DMS79 treated with DMSO at 0.1 percent for 48 hours (cell line): ENCODE measurements at regions not wholly inside any gene's neighbourhood (a gene's known extent, or its start where the extent isn't known, plus 50 kb on each side); places are given as distances from the start of the nearest gene placed in this dataset.
"Not testable (repeated sequence)": the region's sequence is repeated elsewhere in the genome, so short reads cannot be mapped to it uniquely, and the experiment has no call there.

Source experiments
- DNase-seq: peaks from one replicate; lab custom pipeline; 2025; lab: John Stamatoyannopoulos, UW

GRCh38 chr1:61580417-61580816, 144.5 kb downstream of the TM2D1 start:
- no peak for DNase-seq

DNA sequence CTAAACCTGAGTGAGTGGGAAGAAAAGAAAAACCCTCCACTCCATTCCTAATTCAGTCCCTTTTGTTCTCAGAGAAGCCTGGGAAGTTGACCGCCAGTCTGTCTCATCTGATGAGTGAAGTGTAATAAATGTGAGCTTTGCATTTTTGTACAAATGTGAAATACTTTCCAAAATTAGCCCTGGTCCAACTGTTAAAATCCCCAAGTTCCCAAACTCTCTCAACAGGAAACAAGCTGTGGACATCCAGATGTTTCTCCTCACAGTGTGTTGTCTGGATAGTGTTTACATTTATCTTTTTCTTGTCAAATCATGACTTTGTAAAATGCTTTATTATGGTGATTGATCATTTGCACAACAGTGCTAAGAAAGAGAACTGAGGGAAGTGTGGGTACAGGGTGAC, 145.1 kb downstream of the TM2D1 start:
- DNase-seq, result no peak

DNA sequence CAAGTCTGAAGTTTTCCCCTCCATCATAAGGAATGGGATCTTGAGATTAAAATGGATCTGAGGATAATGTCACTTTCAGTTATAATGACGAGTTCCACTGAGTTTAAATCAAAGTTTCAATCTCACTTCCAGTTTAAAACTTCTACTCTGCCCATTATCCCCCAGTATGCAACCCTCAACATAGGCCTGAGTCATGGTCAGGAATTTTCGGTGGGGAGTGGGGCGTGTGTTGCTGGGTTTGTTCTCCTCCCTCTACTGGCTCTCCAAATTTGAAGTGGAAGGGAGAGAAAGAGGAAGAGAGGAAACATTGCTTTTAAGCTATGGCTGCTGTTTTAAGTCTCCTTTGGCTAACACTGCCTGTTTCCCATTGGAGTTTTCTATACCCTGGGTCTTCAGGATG, 152.9 kb downstream of the TM2D1 start:
- no peak for DNase-seq

DNA sequence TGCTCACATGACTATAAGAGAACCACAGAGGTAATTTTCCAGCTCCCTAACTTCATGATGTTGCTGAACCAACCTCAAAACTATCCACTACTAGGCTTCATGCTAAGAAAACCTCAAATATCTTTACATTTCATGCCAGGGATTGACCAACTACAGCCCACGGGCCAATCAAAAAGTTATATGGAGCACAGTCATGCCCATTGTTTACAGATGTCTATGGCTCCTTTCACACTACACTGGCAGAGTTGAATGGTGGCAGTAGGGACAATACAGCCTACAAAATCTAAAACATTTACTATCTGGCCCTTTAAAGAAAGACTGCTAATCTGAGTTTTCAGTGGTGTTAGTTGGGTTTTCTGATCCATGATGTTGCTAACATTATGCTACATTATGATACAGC, 154.8 kb downstream of the TM2D1 start:
- DNase-seq, result no peak

GRCh38 chr1:61569303-61569621, 155.7 kb downstream of the TM2D1 start:
- DNase-seq, result peak; percentile 11

DNA sequence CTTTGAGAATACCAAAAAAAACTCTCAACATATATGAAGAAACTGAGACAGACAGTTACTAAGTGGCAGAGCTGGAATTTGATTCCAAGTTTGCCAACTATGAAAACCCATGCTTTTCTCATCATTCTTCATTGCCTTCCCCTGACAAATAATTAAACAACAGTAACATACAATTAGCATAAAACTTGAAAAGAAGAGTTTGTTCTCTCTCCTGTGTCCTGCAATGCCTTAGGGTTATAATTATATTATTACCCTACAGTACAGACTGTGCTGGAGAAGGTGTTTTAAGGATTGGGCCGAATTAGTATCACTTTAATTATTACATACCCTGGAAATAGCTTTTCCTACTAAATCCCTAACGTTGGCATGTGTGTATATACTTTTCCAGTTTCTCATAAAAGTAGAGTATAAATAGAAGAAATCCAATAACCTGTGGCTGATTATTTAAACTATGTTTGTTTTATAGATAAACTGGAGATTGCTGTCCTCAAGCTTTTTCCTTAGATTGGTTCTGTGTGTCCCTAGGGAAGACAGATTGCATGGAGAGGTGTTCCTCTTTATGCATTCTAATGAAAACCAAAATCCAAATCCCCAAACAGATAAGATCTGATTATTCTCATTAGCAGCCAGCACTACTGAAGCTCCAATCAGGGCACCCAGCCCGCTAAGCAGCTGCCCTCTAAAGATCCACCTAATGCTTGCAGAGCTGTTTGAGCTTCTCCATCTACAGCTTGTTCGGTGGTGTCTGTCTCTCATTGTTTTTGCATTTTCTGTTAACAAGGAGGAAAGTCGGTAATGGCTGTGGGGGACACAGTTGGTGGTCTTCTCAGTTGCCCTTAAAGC, 156.3 kb downstream of the TM2D1 start:
- DNase-seq, result no peak

DNA sequence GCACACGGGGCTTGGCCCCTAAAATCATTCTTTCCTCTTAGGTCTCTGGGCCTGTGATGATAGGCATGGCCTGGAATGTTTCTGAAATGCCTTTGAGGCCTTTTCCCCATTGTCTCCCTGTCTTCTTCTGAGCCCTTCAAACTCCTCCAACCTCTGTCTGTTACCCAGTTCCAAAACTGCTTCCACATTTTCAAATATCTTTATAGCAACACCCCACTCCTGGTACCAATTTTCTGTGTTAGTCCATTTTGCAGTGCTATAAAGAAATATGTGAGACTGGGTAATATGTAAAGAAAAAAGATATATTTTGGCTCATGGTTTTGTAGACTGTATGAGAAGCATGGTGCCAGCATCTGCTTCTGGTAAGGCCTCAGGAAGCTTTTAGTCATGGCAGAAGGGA, 158.8 kb downstream of the TM2D1 start:
- no peak for DNase-seq

DNA sequence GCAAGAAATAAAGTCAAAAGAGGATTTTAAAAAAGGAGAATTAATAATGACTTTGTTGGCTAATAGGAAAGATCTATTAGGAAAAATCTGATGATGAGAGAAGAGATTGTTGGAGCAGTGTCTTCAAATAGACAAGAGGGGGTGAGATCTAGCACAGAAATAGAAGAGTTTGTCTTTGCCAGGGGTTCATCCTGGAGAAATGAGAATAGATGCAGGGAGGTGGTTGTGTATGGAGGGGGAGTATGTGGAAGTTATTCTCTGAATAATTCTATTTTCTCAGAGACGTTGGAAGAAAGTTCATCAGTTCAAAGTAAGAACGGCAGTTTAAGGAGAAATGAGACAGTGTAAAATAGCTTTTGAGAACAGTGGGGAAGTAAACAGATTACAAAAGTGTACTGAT, 161.3 kb downstream of the TM2D1 start:
- no peak for DNase-seq

DNA sequence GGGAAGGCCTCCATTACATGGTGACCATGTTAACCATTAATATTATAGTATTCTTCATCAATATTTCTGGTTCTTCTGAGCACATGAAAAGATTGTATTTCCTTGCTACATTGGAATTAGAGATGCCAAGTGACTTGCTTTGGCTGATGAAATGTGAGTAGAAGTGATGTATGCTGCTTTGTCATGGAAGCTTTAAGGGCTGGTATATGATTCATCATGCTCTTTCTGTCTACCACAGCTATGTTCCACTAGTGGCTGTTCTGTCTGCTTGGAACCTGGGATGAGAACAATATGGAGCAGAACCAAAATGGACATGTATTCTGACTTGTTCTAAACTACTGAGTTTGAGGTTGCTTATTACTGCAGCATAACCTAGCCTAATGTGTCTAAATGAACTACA, 163.3 kb downstream of the TM2D1 start:
- no peak for DNase-seq

DNA sequence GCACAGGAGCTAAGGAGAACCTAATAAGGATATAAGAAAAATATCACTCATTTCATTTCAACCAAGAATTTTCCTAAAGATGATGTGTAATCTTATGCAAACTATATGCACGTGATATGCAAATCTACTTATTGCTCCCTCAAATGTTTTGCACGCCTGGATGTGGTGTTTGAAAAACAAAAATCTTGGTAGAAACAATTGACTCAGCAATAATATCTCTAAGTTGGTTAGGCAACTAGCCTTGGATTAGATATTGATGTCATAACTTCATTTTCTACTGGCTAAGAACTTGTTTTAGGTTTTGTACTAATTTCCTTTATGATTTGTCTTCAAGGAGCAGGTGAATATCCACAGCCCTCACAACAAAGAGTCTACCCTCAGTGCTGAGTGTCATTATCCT, 164.6 kb downstream of the TM2D1 start:
- no peak for DNase-seq

DNA sequence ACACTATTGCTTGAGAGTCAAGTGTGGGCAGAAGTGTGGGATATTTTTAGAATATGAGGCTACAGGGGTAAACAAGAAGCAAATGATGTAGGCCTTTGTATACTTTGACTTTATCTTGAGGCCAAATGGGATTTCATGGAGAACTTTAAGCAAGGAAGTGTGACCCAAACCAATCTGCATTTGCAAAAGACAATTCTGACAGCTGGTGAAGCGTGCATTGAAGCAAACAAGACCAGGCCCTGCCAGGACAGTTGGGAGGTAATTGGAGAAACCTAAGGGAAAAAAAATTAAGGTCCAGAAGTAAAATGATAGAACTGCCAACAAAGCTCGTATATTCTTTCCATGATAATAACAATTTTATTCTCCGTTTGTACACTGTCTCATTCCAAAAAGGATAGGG, 168.3 kb downstream of the TM2D1 start:
- DNase-seq, result no peak

DNA sequence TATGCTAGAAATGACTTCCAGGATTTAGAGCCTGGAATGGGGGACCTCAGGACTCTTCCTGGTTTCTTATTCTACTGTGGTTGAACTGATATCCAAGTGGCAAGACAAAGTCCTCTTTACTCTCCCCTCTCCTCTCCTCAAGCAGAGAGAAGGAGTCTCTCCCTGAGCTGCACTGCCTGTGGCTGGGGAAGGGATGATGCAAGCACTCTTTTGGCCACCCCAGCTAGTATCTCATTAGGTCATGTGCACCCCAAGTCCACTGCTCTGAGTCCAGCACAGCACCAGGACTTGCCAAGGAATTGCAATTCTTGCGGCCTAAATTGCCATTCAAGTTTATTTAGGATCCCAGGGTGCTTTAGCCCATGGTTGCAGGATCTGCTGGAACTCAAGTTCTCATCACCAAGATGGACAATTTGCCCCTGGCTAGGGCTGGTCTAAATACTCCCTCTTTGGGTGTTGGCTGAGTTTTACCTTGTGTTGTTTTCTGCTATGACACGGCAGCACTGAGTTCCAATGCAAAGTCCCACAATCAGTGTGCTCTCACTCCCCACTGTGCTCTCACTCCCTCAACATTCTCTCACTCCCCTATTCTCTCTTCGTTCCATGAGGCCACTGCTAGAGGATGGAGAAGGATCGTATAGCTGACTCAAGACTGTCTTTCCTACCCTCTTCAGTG, 172.2 kb downstream of the TM2D1 start:
- no peak for DNase-seq

- DNase-seq, result not testable (repeated sequence)
Measured at GRCh38 chr1:61547302-61547701, 177.6 kb downstream of the TM2D1 start.

GRCh38 chr1:61544870-61545269, 180.1 kb downstream of the TM2D1 start:
- not testable (repeated sequence) for DNase-seq

DNA sequence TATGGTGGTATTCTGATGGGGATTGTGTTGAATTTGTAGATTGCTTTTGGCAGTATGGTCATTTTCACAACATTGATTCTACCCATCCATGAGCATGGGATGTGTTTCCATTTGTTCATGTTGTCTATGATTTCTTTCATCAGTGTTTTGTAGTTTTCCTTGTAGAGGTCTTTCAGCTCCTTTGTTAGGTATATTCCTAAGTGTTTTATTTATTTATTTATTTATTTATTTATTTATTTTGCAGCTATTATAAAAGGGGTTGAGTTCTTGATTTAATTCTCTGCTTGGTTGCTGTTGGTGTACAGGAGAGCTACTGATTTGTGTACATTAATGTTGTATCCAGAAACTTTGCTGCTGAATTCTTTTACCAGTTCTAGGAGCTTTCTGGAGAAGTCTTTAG, 181.4 kb downstream of the TM2D1 start:
- DNase-seq, result not testable (repeated sequence)

GRCh38 chr1:61539720-61540462, 185.1 kb downstream of the TM2D1 start:
- no peak for DNase-seq

- no peak for DNase-seq
Measured at GRCh38 chr1:61538228-61538627, 186.7 kb downstream of the TM2D1 start.

GRCh38 chr1:61536174-61537108, 188.5 kb downstream of the TM2D1 start:
- DNase-seq, result no peak

DNA sequence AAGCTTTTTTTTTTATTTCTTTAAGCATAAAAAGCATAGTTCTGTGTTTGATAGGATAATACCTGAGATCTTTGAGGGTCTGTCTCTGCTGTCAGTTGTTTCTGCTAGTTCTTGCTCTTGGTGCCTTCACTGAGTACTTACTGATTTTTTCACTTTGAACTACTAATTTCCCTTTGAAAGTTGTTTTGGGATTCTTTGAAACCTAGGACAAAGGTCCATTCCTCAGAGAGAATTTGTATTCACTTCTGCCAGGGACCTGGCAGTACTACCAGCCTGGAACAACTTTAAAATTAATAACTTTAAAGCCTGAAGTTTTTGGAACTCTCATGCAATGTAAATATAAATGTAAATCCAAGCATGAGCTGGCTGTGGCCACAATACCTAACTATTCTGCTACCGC, 190.1 kb downstream of the TM2D1 start:
- DNase-seq, result no peak

DNA sequence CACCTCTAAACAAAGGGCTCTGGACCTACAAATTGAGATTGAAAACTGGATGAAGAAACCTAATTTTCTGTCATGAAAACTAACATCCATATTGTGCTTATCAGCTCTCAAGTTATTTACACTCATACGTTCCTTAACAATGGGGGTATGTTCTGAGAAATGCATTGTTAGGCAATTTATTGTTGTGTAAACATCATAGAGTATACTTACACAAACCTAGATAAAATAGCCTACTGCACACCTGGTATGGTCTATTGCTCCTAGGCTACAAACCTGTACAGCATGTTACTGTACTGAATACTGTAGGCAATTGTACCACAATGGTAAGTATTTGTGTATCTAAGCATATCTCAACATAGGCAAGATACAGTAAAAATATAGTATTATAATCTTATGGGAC, 191.4 kb downstream of the TM2D1 start:
- DNase-seq, result no peak

DNA sequence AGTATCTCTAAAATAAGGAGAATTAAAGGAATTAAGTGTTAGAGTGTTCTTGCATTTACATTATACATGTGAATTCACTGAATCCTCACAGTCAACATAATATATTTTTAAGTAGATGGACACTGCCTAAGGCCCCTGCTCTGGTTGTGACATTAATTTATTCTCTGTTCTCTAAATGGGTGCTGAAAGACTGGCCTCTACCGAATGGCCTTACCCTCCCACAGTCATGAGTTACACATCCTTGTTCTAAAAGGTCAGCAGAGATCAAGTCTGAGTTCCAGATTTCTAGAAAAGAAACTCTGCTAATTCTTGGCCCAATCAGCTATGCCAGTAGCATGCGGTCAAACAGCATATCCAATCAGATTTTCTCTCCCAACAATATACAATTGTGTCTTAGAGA, 193.2 kb downstream of the TM2D1 start:
- DNase-seq, result no peak
